Esophagus mucosa (tissue), 1 donor: ENCODE measurements at regions not wholly inside any gene's neighbourhood (a gene's known extent, or its start where the extent isn't known, plus 50 kb on each side); places are given as distances from the start of the nearest gene placed in this dataset.

Experiments
- ATAC-seq: fragments of 200-7000 bp; cut with Tn5 transposase; one replicate; pipeline ENCODE4 v1.9.1; 2020
- donor health status: DM: yes; HTN: yes; CAD: no.

- no peak for ATAC-seq
Measured at GRCh38 chr1:187445066-187445465, 616.3 kb downstream of the PLA2G4A start.

- ATAC-seq: no peak
Measured at GRCh38 chr1:187451238-187451637, 622.5 kb downstream of the PLA2G4A start.

- ATAC-seq: no peak
Measured at GRCh38 chr1:187454010-187454409, 625.3 kb downstream of the PLA2G4A start.

GRCh38 chr1:187456446-187456845, 627.7 kb downstream of the PLA2G4A start:
- ATAC-seq: no peak

- no peak for ATAC-seq
Measured at GRCh38 chr1:187460093-187460492, 631.3 kb downstream of the PLA2G4A start.

GRCh38 chr1:187464320-187464719, 635.6 kb downstream of the PLA2G4A start:
- ATAC-seq: no peak

GRCh38 chr1:187465441-187465840, 636.7 kb downstream of the PLA2G4A start:
- no peak for ATAC-seq

- ATAC-seq: no peak
Measured at GRCh38 chr1:187469836-187470235, 641.1 kb downstream of the PLA2G4A start.

GRCh38 chr1:187471555-187471954, 642.8 kb downstream of the PLA2G4A start:
- ATAC-seq: no peak

GRCh38 chr1:187474336-187474735, 645.6 kb downstream of the PLA2G4A start:
- no peak for ATAC-seq

- ATAC-seq: no peak
Measured at GRCh38 chr1:187476671-187477070, 647.9 kb downstream of the PLA2G4A start.

- no peak for ATAC-seq
Measured at GRCh38 chr1:187477103-187477502, 648.4 kb downstream of the PLA2G4A start.

GRCh38 chr1:187477535-187477934, 648.8 kb downstream of the PLA2G4A start:
- no peak for ATAC-seq

GRCh38 chr1:187481581-187482148, 652.9 kb downstream of the PLA2G4A start:
- no peak for ATAC-seq

GRCh38 chr1:187490266-187490665, 661.5 kb downstream of the PLA2G4A start:
- ATAC-seq: no peak

- ATAC-seq: no peak
Measured at GRCh38 chr1:187491082-187491720, 662.5 kb downstream of the PLA2G4A start.

GRCh38 chr1:187498028-187498427, 669.3 kb downstream of the PLA2G4A start:
- no peak for ATAC-seq

GRCh38 chr1:187504779-187505178, 676.0 kb downstream of the PLA2G4A start:
- ATAC-seq: no peak

GRCh38 chr1:187509091-187509490, 680.3 kb downstream of the PLA2G4A start:
- no peak for ATAC-seq

GRCh38 chr1:187513190-187513589, 684.4 kb downstream of the PLA2G4A start:
- ATAC-seq: no peak

- ATAC-seq: no peak
Measured at GRCh38 chr1:187514110-187514509, 685.4 kb downstream of the PLA2G4A start.

- no peak for ATAC-seq
Measured at GRCh38 chr1:187516874-187517273, 688.1 kb downstream of the PLA2G4A start.

- ATAC-seq: no peak
Measured at GRCh38 chr1:187517546-187517945, 688.8 kb downstream of the PLA2G4A start.

GRCh38 chr1:187527346-187527745, 698.6 kb downstream of the PLA2G4A start:
- no peak for ATAC-seq

GRCh38 chr1:187537936-187538335, 709.2 kb downstream of the PLA2G4A start:
- ATAC-seq: no peak
